ENCODE measurements at regions not wholly inside any gene's neighbourhood (a gene's known extent, or its start where the extent isn't known, plus 50 kb on each side); places are given as distances from the start of the nearest gene placed in this dataset.

GRCh38 chr4:60359746-60360367, 840.3 kb upstream of the ADGRL3 start:
- H3K4me3 ChIP-seq (replicated peaks in 1 of 2; ENCODE audit: low read depth in 2 of 2, low read length in 2 of 2), result no peak overlapping the region
- TF ChIP-seq, protein P1, sequence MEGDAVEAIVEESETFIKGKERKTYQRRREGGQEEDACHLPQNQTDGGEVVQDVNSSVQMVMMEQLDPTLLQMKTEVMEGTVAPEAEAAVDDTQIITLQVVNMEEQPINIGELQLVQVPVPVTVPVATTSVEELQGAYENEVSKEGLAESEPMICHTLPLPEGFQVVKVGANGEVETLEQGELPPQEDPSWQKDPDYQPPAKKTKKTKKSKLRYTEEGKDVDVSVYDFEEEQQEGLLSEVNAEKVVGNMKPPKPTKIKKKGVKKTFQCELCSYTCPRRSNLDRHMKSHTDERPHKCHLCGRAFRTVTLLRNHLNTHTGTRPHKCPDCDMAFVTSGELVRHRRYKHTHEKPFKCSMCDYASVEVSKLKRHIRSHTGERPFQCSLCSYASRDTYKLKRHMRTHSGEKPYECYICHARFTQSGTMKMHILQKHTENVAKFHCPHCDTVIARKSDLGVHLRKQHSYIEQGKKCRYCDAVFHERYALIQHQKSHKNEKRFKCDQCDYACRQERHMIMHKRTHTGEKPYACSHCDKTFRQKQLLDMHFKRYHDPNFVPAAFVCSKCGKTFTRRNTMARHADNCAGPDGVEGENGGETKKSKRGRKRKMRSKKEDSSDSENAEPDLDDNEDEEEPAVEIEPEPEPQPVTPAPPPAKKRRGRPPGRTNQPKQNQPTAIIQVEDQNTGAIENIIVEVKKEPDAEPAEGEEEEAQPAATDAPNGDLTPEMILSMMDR (IDR thresholded peaks at IDR 0.05; ENCODE audit: low read depth, low read length), result no peak
- DNase-seq (ENCODE audit: low read depth in 2 of 2), result no peak

DNA sequence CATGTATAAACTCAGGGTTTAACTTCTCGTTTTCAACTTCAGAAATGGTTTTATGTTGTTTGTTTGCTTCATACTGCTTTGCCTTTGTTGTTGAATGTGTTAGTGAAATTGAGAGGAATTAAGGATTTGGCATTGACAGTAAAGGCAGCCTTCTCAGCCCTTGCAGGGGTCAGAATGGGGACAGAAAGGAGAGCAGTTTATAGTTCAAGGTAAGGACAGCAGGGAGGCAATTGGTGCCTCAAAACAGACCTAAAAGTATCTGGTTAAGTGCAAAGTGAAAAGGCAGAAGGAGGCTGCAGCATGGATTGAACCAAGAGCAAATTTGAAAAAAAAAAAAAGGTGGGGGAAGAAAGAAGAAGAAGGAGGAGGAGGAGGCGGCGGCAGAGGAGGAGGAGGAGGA, 835.0 kb upstream of the ADGRL3 start:
- TF ChIP-seq, protein P1 (IDR thresholded peaks at IDR 0.05; ENCODE audit: low read depth, low read length), result no peak
- no peak for DNase-seq (ENCODE audit: low read depth in 2 of 2)
- H3K4me3 ChIP-seq (replicated peaks in 1 of 2; ENCODE audit: low read depth in 2 of 2, low read length in 2 of 2), result no peak overlapping the region

GRCh38 chr4:60366661-60367060, 833.5 kb upstream of the ADGRL3 start:
- no peak overlapping the region for H3K4me3 ChIP-seq (replicated peaks in 1 of 2; ENCODE audit: low read depth in 2 of 2, low read length in 2 of 2)
- no peak for DNase-seq (ENCODE audit: low read depth in 2 of 2)
- TF ChIP-seq, protein P1 (IDR thresholded peaks at IDR 0.05; ENCODE audit: low read depth, low read length), result no peak

DNA sequence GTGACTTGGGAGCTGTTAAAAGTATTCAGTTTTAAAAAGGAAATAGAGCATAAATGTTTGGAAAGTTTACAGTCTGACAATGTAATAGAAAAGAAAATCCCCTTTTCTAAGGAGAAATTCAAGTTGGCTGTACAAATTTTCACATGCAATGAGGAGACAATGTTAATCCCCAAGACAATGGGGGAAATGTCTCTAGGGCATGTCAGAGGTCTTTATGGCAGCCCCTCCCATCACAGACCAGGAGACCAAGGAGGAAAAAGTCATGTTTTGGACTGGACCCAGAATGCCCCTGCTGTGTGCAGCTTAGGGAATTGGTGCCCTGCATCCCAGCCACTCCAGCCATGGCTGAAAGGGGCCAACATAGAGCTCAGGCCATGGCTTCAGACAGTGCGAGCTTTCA, 831.1 kb upstream of the ADGRL3 start:
- H3K4me3 ChIP-seq (replicated peaks in 1 of 2; ENCODE audit: low read depth in 2 of 2, low read length in 2 of 2), result no peak overlapping the region
- TF ChIP-seq, protein P1 (IDR thresholded peaks at IDR 0.05; ENCODE audit: low read depth, low read length), result no peak
- DNase-seq (ENCODE audit: low read depth in 2 of 2), result no peak

GRCh38 chr4:60378010-60378409, 822.1 kb upstream of the ADGRL3 start:
- DNase-seq (ENCODE audit: low read depth in 2 of 2), result no peak
- TF ChIP-seq, protein P1 (IDR thresholded peaks at IDR 0.05; ENCODE audit: low read depth, low read length), result no peak
- H3K4me3 ChIP-seq (replicated peaks in 1 of 2; ENCODE audit: low read depth in 2 of 2, low read length in 2 of 2), result no peak overlapping the region

DNA sequence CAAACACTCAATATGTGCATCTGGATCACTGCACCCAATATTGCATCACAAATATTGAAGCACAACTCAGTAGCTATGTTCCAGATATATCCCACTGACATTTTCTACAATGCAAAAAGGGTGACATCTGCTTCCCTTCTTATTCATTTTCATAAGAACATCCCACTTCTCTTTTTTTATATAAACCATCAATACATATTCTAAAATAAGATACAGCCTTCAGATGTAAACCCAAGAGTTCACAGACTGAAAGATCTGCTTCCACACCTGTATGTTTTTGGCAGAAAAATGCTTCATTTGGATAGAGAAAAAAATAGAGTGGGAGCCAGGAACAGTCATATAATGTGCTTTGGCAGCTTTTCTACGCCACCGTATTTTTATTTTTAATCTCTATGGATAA, 815.6 kb upstream of the ADGRL3 start:
- H3K4me3 ChIP-seq (replicated peaks in 1 of 2; ENCODE audit: low read depth in 2 of 2, low read length in 2 of 2), result no peak overlapping the region
- TF ChIP-seq, protein P1 (IDR thresholded peaks at IDR 0.05; ENCODE audit: low read depth, low read length), result no peak
- no peak for DNase-seq (ENCODE audit: low read depth in 2 of 2)

DNA sequence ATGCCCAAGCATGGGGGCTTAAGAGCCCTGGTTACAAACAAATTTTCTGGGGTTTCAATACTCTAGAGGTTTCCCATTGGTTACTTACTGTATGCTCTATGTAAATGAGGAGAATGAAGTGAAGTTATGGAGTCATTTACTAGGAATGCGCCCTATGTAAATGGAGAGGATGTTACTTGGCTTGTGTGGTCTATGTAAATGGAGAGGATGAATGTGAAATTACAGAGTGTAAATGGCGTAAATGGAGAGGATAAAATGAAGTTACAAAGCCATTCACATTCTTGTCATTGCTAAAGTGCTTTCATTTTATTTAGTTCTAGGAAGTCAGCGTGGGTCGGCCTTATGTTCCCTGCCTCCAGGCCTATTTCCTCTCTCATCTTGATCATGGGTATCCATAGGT, 810.5 kb upstream of the ADGRL3 start:
- no peak overlapping the region for H3K4me3 ChIP-seq (replicated peaks in 1 of 2; ENCODE audit: low read depth in 2 of 2, low read length in 2 of 2)
- TF ChIP-seq, protein P1 (IDR thresholded peaks at IDR 0.05; ENCODE audit: low read depth, low read length), result no peak
- no peak for DNase-seq (ENCODE audit: low read depth in 2 of 2)
